G401 (cell line): ENCODE measurements at regions not wholly inside any gene's neighbourhood (a gene's known extent, or its start where the extent isn't known, plus 50 kb on each side); places are given as distances from the start of the nearest gene placed in this dataset.
"Not testable (repeated sequence)": the region's sequence is repeated elsewhere in the genome, so short reads cannot be mapped to it uniquely, and the experiment has no call there.

Experiments
- DNase-seq: peaks from one replicate; pipeline ENCODE4 v3.0.0-alpha.2; 2015; ENCODE audit warnings: low spot score
- in situ Hi-C: cut with HindIII; loops from 2 replicates; pipeline ENCODE4 v1.10.0; 2016; ENCODE audit warnings: low sequenced_read_pairs, mixed read lengths

- in situ Hi-C loops, DNase-seq: not testable (repeated sequence)
Observed at GRCh38 chr6:81096464-81096863, 656.0 kb downstream of the TENT5A start.

- DNase-seq, result no peak
- in situ Hi-C loops, result no loop called here
Observed at GRCh38 chr6:81093051-81093450, 659.4 kb downstream of the TENT5A start.

- in situ Hi-C loops, result no loop called here
- DNase-seq, result no peak
Observed at GRCh38 chr6:81088145-81088544, 664.3 kb downstream of the TENT5A start.

GRCh38 chr6:81086991-81087390 is 665.5 kb downstream of the TENT5A start:
- in situ Hi-C loops, result no loop called here
- no peak for DNase-seq

- in situ Hi-C loops, result no loop called here
- DNase-seq, result no peak
Observed at GRCh38 chr6:81085431-81085790, 667.1 kb downstream of the TENT5A start.

- in situ Hi-C loops, result no loop called here
- no peak for DNase-seq
Observed at GRCh38 chr6:81084776-81085430, 667.6 kb downstream of the TENT5A start.

GRCh38 chr6:81075974-81076373 is 676.5 kb downstream of the TENT5A start:
- DNase-seq, result peak; percentile 16
- in situ Hi-C loops, result no loop called here

GRCh38 chr6:81073318-81073717 is 679.2 kb downstream of the TENT5A start:
- no peak for DNase-seq
- in situ Hi-C loops, result no loop called here

- no peak for DNase-seq
- in situ Hi-C loops, result no loop called here
Observed at GRCh38 chr6:81071121-81071520, 681.4 kb downstream of the TENT5A start.

- DNase-seq, result no peak
- in situ Hi-C loops, result no loop called here
Observed at GRCh38 chr6:81067057-81067456, 685.4 kb downstream of the TENT5A start.

GRCh38 chr6:81063891-81064290 is 688.6 kb downstream of the TENT5A start:
- DNase-seq, result no peak
- in situ Hi-C loops, result no loop called here

- no peak for DNase-seq
- in situ Hi-C loops, result no loop called here
Observed at GRCh38 chr6:81054036-81054435, 698.4 kb downstream of the TENT5A start.

- no peak for DNase-seq
Observed at GRCh38 chr6:81051952-81052351, 700.5 kb downstream of the TENT5A start.

GRCh38 chr6:81049425-81050042 is 702.9 kb downstream of the TENT5A start:
- in situ Hi-C loops, result no loop called here
- DNase-seq, result no peak

More at GRCh38 chr6:81051952-81052351, 700.5 kb downstream of the TENT5A start:
- in situ Hi-C loops, result no loop called here

- in situ Hi-C loops, result no loop called here
- peak; percentile 8 for DNase-seq
Observed at GRCh38 chr6:81031416-81031815, 721.1 kb downstream of the TENT5A start.

- in situ Hi-C loops, result no loop called here
- no peak for DNase-seq
Observed at GRCh38 chr6:81026041-81026553, 726.4 kb downstream of the TENT5A start.

GRCh38 chr6:81023709-81024108 is 728.8 kb downstream of the TENT5A start:
- in situ Hi-C loops, result no loop called here
- no peak for DNase-seq

- in situ Hi-C loops, result no loop called here
- no peak for DNase-seq
Observed at GRCh38 chr6:81023007-81023582, 729.4 kb downstream of the TENT5A start.

- in situ Hi-C loops, result not testable (repeated sequence)
Observed at GRCh38 chr6:81017586-81017985, 734.9 kb downstream of the TENT5A start.

GRCh38 chr6:81003894-81004293 is 748.6 kb downstream of the TENT5A start:
- in situ Hi-C loops, result no loop called here

More at GRCh38 chr6:81017586-81017985, 734.9 kb downstream of the TENT5A start:
- DNase-seq, result not testable (repeated sequence)

More at GRCh38 chr6:81003894-81004293, 748.6 kb downstream of the TENT5A start:
- DNase-seq, result no peak
